Aorta (tissue), 5 donors: ENCODE measurements at regions not wholly inside any gene's neighbourhood (a gene's known extent, or its start where the extent isn't known, plus 50 kb on each side); places are given as distances from the start of the nearest gene placed in this dataset.
"Not testable (repeated sequence)": the region's sequence is repeated elsewhere in the genome, so short reads cannot be mapped to it uniquely, and the experiment has no call there.

ENCODE experiments used
- ATAC-seq: fragments of 200-7000 bp; cut with Tn5 transposase; one replicate; pipeline ENCODE4 v1.9.1; 2022; ENCODE audit warnings: moderate library complexity; ENCODE audit not compliant: low FRiP score
- DNase-seq, 2 donors: peaks; one replicate each; pipeline ENCODE4 v3.0.0-alpha.2; 2020
- H3K27ac ChIP-seq, 2 donors: one replicate each; pipeline ENCODE4 v1.5.1; 2013; ENCODE audit warnings: low read length in 2 of 2, mild to moderate bottlenecking in 2 of 2, moderate library complexity in 2 of 2, control low read depth in 1 of 2, inconsistent platforms in 1 of 2, low read depth in 1 of 2
- H3K27me3 ChIP-seq, 2 donors: one replicate each; pipeline ENCODE4 v1.6.1; 2013; ENCODE audit warnings: control low read depth in 1 of 2, low read length in 1 of 2, mild to moderate bottlenecking in 1 of 2, moderate library complexity in 1 of 2; ENCODE audit not compliant: insufficient read depth in 2 of 2, control insufficient read depth in 1 of 2
- H3K36me3 ChIP-seq, 2 donors: one replicate each; pipeline ENCODE4 v1.6.1; 2013; ENCODE audit warnings: control low read depth in 1 of 2, low read length in 1 of 2, mild to moderate bottlenecking in 1 of 2; ENCODE audit not compliant: insufficient read depth in 2 of 2, control insufficient read depth in 1 of 2
- H3K4me1 ChIP-seq, 2 donors: one replicate each; pipeline ENCODE4 v1.6.1; 2013; ENCODE audit warnings: low read length in 2 of 2, control low read depth in 1 of 2, mild to moderate bottlenecking in 1 of 2, moderate library complexity in 1 of 2; ENCODE audit not compliant: insufficient read depth in 2 of 2, control insufficient read depth in 1 of 2
- H3K4me3 ChIP-seq, 2 donors: one replicate each; pipeline ENCODE4 v1.5.1; 2013; ENCODE audit warnings: low read length in 2 of 2, control low read depth in 1 of 2, mild to moderate bottlenecking in 1 of 2
- H3K9me3 ChIP-seq: one replicate; pipeline ENCODE4 v1.6.1; 2013; ENCODE audit warnings: mild to moderate bottlenecking, low read length; ENCODE audit not compliant: control insufficient read depth
- WGBS, 2 donors: extraction: QIAGEN DNeasy Blood & Tissue Kit; methylation state at CpG; one replicate each; pipeline ENCODE4 v1.1.7; 2013; 5-methylcytosine and 5-hydroxymethylcytosine counted together
- intact Hi-C, 2 donors: fragments of 100-400 bp; cut with DNase I; formaldehyde crosslinking; loops; one replicate each; pipeline versions ENCODE4 v1.14.2 to v1.15.0; 2022
- donor health status: healthy with polysubstance abuse.
- donor health status: Bipolar disorder and iron deficiency.
- donor health status: DM: no; HTN: no; CAD: no.
- donor health status: DM: no; HTN: no; CAD: no.
- donor health status: DM: yes; HTN: yes; CAD: no.

GRCh38 chr14:43336351-43336750 lies 1170.7 kb downstream of the FSCB start:
- Histone ChIP-seq H3K4me3 (no peak overlapping the region), H3K9me3 (no peaks in the 10 kb centered on the region), H3K27me3 (no peaks in the 10 kb centered on the region), H3K27ac (no peak overlapping the region), H3K36me3 (no peaks in the 10 kb centered on the region), H3K4me1 (no peaks in the 10 kb centered on the region)
- no peak for ATAC-seq
- intact Hi-C loops = no loop called here
- WGBS, 2 donors = 62 to 65% methylated on average over 2 of the region's 2 CpGs
- DNase-seq = no peak

GRCh38 chr14:43326501-43327407 lies 1180.3 kb downstream of the FSCB start:
- intact Hi-C loops, DNase-seq, ATAC-seq, H3K4me3 ChIP-seq, H3K36me3 ChIP-seq, H3K4me1 ChIP-seq, H3K9me3 ChIP-seq, H3K27me3 ChIP-seq, H3K27ac ChIP-seq: not testable (repeated sequence)
- WGBS, 2 donors = 91 to 92% methylated on average over 23 to 24 of the region's 24 CpGs

DNA sequence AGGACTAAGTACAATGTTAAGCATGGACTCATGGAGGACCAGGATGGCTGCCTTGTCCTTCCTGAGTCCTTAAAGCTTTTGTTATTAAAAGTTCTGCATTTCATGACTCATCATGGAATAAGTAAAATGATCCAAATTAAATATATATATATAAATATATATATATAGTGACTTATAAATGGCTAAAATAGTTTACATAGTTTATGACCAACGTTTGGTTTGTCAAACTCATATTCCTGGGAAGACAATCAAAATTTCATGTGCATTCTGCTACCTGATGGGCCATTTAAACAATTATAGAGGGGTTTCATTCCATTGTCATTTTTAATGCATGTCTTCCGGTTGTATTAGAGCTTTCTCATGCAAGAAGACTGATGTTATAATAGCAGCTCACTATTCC lies 1190.7 kb downstream of the FSCB start:
- Histone ChIP-seq H3K27me3 (no peaks in the 10 kb centered on the region), H3K27ac (no peak overlapping the region), H3K4me1 (no peaks in the 10 kb centered on the region), H3K4me3 (no peak overlapping the region), H3K36me3 (no peaks in the 10 kb centered on the region), H3K9me3 (no peaks in the 10 kb centered on the region)
- DNase-seq (no peak), ATAC-seq (no peak)
- intact Hi-C loops = no loop called here
- 64 to 68% methylated on average over 2 of the region's 2 CpGs for WGBS, 2 donors

DNA sequence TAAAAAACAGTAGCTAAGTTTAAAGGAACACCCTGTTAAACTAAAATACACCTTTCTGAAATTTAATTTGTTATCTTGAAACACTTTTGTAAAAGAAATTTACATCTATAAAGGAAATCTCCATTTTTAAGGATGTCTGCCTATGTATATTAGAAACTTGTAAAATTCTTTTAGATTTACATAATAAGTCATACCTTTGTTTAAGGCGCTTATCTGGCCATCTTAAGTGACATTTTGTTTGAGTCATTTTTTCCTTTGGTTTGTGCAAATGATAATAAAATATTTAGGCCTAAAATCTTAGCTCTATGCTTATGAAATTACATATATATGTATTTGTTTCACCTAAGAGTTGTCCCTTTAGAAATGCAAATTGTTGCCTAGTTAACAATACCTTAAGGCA lies 1193.4 kb downstream of the FSCB start:
- Histone ChIP-seq H3K27me3 (no peaks in the 10 kb centered on the region), H3K9me3 (no peaks in the 10 kb centered on the region), H3K4me3 (no peak overlapping the region), H3K27ac (no peak overlapping the region), H3K36me3 (no peaks in the 10 kb centered on the region), H3K4me1 (no peaks in the 10 kb centered on the region)
- no peak for DNase-seq
- no peak for ATAC-seq
- intact Hi-C loops = no loop called here
- WGBS, 2 donors = 79 to 81% methylated on average over 1 of the region's 1 CpG

DNA sequence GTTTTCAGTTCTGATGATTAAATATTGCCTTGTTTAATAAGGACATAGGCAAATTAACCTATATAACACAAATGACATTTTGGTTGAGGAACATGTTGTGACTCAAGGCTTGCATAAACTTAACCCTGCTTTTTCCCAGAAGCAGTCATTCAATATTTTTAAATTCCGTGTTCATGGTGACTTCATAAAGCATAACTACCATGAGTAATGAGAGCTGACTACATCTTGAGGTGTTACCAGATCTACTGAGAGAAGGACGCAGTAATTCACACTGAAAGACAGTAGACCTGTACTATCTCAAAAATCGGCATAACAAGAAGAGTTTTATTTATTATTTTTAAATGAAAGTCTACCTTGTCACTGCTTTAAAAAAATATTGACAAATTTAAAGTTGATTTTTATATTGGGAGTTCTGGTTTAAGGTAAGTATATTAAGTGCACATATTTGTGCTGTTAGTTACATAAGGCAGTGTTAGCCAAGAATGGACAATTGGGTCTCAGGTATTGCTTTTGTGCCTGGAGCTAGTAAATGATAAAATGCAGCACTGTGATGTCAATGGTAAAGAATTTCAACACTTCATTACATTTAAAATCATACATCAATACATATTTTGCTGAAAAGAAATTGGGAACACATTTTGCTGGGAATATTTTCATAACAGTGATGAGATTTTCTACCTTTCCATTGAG lies 1198.5 kb downstream of the FSCB start:
- Histone ChIP-seq H3K4me3 (no peak overlapping the region), H3K27me3 (no peaks in the 10 kb centered on the region), H3K4me1 (no peaks in the 10 kb centered on the region), H3K27ac (no peak overlapping the region), H3K36me3 (no peaks in the 10 kb centered on the region), H3K9me3 (no peaks in the 10 kb centered on the region)
- intact Hi-C loops = no loop called here
- ATAC-seq (no peak), DNase-seq (no peak)
- WGBS, 2 donors = 51 to 52% methylated on average over 3 of the region's 3 CpGs

DNA sequence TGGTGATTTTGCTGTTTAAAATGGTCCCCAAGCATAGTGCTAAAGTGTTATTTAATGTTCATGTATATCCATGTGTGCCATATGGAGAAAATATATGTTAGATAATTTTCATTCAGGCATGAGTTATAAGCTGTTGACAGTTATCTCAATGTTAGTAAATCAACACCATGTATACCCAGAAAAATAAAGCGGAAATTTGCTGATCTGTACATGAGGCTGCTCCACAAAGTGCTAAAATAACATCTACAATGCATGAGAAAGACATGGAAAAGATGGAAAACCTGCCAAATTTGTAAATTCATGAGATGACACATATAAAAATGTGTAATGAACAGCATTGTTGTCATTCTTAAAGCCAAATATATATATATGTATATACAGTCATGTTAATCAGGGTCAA lies 1199.2 kb downstream of the FSCB start:
- no peak for ATAC-seq

GRCh38 chr14:43306053-43306452 lies 1201.0 kb downstream of the FSCB start:
- ATAC-seq (no peak), DNase-seq (no peak)
- Histone ChIP-seq H3K27ac (no peak overlapping the region), H3K4me3 (no peak overlapping the region), H3K9me3 (no peaks in the 10 kb centered on the region), H3K36me3 (no peaks in the 10 kb centered on the region), H3K4me1 (no peaks in the 10 kb centered on the region), H3K27me3 (no peaks in the 10 kb centered on the region)
- intact Hi-C loops = no loop called here
- WGBS, 2 donors = 89 to 90% methylated on average over 2 of the region's 2 CpGs

More for the DNA sequence above, 1199.2 kb downstream of the FSCB start:
- Histone ChIP-seq H3K4me3 (no peak overlapping the region), H3K9me3 (no peaks in the 10 kb centered on the region), H3K27ac (no peak overlapping the region), H3K4me1 (no peaks in the 10 kb centered on the region), H3K36me3 (no peaks in the 10 kb centered on the region), H3K27me3 (no peaks in the 10 kb centered on the region)
- intact Hi-C loops = no loop called here
- WGBS, 2 donors = 31 to 53% methylated on average over 1 of the region's 1 CpG
- DNase-seq = no peak

- ATAC-seq (no peak), DNase-seq (no peak)
- Histone ChIP-seq H3K4me3 (no peak overlapping the region), H3K36me3 (no peaks in the 10 kb centered on the region), H3K27me3 (no peaks in the 10 kb centered on the region), H3K27ac (no peak overlapping the region), H3K9me3 (no peaks in the 10 kb centered on the region), H3K4me1 (no peaks in the 10 kb centered on the region)
- intact Hi-C loops = no loop called here
- 51 to 53% methylated on average over 1 of the region's 1 CpG for WGBS, 2 donors
Measured at GRCh38 chr14:43297794-43298193, 1209.3 kb downstream of the FSCB start.

- DNase-seq, H3K4me3 ChIP-seq, H3K27ac ChIP-seq, H3K27me3 ChIP-seq, intact Hi-C loops, H3K4me1 ChIP-seq, H3K36me3 ChIP-seq, ATAC-seq, H3K9me3 ChIP-seq: not testable (repeated sequence)
- WGBS, 2 donors = 94 to 97% methylated on average over 2 of the region's 4 CpGs
Measured at GRCh38 chr14:43296061-43296460, 1211.0 kb downstream of the FSCB start.
